ENCODE measurements at regions not wholly inside any gene's neighbourhood (a gene's known extent, or its start where the extent isn't known, plus 50 kb on each side); places are given as distances from the start of the nearest gene placed in this dataset.
A peak's percentile ranks its signal among the peaks of the same experiment; 100 is the strongest.

DNA sequence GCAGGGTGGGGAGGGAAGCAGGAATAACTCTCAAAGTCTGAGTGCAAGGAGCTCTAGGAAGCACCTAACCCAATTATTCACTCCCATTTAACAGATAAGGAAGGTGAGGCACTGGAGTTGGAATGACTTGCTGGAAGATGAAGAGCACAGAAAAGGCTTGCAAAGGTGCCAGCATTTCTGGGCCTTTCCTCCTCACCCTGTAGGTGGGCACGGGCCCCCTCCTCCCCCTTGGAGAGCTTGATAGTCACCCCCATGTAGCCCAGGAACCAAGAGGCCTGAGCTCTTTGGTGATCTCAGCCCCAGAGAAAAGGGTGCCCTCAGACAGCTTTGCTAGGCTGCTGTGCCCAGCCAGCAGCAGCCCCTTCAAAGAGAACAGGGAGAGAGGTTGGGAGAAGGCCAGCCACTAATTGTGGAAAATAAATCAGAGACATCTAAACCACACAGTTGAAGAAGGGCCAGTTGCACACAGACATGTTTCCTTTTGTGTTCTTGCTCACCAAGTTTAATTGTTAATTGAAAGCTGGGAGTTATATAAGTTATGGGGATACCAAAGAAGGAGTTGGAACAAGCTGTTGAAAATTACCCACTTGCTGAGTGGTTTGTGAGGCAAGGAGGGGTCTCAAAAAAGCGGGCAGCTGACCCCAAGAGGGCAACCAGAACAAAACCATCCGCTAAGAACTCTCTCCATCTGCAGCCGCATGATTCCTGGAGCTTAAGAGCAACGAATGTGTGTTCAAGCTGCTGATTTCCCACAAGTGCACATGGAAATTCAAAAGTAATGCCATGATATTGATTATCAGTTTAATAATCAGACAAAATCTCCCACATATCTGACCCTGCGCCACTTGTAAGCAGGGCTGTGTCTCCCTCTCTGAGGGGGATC, 77.0 kb downstream of the MRPL14 start:
- DNase-seq (ENCODE audit: low read depth, low spot score), result no peak

GRCh38 chr6:44049163-44049988, 77.9 kb downstream of the MRPL14 start:
- no peak for DNase-seq (ENCODE audit: low read depth, low spot score)

- DNase-seq (ENCODE audit: low read depth, low spot score), result no peak
Measured at GRCh38 chr6:44048277-44048676, 79.0 kb downstream of the MRPL14 start.

DNA sequence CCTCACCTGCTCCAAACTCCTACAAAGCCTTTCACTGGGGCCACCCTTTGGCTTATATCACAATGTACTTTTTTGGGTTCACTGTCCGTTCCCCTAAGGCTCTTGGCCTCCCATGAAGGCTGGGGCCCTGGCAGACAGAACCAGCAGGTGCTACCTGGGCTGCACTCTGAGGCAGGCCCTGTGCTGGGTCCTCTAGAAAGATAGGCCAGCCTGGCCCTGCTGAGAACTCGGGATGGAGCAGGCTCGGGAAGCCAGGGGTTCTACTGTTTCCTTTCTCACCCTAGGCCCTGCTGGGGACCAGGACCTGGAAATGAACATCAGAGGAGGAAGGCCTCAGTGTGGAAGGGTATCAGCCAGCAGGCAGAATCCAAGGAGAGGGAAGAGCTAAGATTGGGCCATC, 79.5 kb downstream of the MRPL14 start:
- no peak for DNase-seq (ENCODE audit: low read depth, low spot score)

DNA sequence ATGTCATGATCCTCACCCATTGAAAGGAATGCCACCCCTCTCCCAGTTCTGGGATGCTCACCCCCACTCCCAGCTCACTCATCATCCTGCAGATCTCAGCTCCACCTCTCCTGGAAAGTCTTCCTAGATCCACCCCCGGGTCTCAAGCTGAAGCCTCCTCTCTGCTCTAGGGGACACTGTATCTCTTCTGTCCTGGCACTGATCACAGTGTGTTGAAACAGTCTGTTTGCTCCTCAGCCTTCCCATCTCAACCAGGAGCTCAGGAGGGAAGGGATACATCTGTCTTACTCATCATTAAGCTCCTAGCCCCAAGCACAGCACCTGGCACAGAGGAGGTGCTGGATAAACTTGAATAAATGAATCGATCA, 80.1 kb downstream of the MRPL14 start:
- no peak for DNase-seq (ENCODE audit: low read depth, low spot score)

DNA sequence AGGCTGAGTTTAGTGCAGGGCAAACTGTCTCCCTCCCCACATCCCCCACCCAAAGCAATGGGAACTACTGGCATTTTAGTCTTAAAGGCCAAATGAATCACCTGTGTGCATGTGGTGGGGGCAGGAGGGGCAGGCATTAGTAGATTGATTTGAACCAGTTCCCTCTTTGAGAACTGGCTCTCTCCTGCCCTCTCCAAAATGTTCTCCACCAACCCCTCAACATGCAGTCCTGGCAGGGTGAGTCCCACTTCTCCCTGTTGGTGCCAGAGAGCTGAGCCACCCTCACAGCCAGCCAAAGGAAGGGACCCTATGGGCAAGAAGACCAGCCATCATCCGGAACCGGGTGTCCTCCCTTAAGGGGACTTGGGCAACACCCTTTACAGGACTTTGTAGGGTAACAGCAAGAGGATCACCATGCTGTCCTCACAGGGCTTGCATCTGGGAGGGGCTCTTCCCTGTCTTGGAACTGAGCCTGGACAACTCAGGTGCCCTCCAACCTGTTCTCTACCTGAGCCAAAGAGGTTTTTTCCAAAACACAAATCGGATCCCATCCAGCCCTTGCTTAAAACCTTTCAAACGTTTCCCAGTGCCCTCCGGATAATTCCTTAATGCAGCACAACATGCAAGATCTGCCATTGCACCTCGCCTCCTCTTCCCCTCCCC, 80.6 kb downstream of the MRPL14 start:
- no peak for DNase-seq (ENCODE audit: low read depth, low spot score)

DNA sequence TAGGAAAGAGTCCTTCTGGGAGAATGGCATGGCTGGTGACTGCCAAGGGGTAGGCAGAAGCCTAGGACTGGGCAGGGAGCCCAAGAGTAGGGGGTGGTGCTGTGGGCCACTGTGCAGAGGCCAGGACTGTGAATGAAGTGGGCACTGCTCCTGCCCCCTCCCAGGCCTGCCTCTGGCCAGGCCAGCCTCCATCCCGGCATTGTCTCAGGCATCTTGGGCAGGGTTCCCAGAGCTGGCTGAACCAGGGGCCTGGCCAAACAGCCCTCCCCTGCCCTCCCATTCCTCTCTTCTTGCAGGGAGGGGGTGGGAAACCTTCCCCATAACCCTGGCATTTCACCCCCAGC, 81.6 kb downstream of the MRPL14 start:
- DNase-seq (ENCODE audit: low read depth, low spot score), result no peak

DNA sequence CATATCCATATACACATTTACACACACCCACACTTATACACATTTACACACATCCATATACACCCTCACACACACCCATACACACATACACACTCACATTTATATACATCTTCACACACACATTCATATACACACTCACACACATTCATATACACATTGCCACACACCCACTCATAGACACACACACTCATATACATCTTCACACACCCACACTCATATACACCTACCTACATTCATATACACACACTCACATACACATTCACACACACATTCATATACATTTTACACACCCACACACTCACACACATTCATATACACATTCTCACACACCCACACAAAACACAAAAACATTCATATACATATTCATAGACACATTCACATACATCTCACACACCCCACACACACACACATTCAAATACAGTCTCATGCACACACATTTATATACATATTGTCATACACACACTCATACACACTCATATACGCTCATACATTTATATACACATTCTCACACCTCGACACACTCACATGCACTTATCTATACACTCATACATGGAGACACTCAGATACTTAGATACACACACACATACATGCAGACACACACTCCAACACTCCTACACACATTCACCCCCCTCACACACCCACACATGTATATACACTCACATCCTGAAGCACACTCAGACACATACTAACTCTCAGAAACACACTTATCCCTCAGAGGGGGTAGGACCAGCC, 82.1 kb downstream of the MRPL14 start:
- DNase-seq (ENCODE audit: low read depth, low spot score), result no peak

DNA sequence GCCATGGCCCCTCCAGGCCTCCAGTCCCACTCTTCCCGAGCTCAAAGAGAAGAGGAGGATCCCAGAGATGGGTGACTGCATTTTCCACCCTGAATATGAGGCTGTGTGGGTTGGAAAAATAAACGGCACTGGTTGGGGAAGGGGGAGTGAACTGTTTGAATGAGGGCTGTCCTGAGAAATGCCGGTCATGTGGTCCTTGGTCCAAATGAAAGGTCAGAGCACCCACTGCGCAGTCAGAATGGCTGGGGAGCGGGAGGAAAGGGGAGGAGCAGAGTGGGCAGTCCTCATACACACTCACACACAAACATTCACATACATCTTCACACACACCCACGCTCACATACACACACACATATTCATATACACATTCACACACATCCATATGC, 83.1 kb downstream of the MRPL14 start:
- DNase-seq (ENCODE audit: low read depth, low spot score), result no peak

- no peak for DNase-seq (ENCODE audit: low read depth, low spot score)
Measured at GRCh38 chr6:44043479-44044153, 83.6 kb downstream of the MRPL14 start.

- DNase-seq (ENCODE audit: low read depth, low spot score), result no peak
Measured at GRCh38 chr6:44042989-44043478, 84.2 kb downstream of the MRPL14 start.

DNA sequence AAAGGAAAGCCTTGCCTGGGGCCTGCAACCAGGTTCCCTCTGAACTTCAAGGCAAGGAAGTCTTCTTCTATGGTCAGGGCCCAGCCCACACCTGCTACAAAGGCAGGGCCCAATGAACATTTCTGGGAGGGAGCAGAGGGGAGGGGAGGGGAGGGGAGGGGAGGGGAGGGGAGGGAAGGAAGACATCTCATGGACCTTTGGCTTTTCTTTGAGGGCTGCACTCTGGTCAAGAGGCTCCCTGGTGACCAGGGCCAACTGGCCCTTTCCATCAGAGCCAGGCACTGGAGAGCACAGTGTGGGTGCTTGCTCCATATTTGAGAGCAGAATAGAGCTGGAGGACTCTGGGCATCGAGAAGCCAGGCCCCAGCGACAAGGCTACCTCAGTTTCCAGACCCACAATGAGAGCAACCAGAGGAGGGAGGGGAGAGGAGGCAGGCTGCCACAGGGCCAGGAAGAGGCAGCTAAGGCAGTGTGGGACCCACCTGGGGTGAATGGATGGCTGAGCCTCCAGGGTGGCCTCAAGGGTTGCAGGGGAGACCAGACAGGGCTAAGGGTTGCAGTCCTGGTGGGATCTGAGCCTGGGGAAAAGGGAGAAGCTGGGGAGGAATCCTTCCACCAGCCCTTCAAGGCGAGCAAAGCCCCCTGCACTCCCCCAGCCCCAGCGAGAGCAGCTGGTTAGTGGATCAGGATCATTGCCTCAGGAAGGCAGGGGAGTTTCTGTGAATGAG, 84.8 kb downstream of the MRPL14 start:
- DNase-seq (ENCODE audit: low read depth, low spot score), result no peak

GRCh38 chr6:44041461-44042260, 85.6 kb downstream of the MRPL14 start:
- DNase-seq (ENCODE audit: low read depth, low spot score), result peak; percentile 75

- no peak for DNase-seq (ENCODE audit: low read depth, low spot score)
Measured at GRCh38 chr6:44040786-44041185, 86.5 kb downstream of the MRPL14 start.

GRCh38 chr6:44039839-44040350, 87.4 kb downstream of the MRPL14 start:
- DNase-seq (ENCODE audit: low read depth, low spot score), result no peak

- no peak for DNase-seq (ENCODE audit: low read depth, low spot score)
Measured at GRCh38 chr6:44039191-44039719, 88.0 kb downstream of the MRPL14 start.

DNA sequence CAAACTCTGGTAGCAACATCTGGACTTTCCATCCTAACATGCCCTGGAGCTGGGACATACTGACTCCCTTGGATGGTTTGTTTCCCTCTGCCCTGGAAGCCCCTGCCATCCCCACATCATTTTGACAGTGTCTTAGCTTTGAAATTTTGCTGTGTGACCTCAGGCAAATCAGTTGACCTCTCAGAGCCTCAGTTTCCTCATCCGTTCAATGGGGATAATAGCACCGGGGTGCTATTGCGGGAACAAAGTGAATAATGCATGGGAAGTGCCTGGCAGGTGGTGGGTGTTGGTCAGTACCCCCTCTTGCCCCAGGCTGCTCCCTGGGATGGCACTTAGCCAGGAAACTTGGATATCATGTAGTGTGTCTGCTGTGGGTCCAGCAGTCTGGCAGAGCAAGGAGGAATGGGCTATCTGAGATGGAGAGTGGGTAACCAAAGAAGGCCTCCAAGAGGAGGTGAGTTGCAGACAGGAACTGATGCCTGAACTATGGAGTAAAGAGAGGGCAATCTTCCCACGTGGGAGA, 88.6 kb downstream of the MRPL14 start:
- DNase-seq (ENCODE audit: low read depth, low spot score), result no peak

- DNase-seq (ENCODE audit: low read depth, low spot score), result no peak
Measured at GRCh38 chr6:44037847-44038542, 89.3 kb downstream of the MRPL14 start.
